ENCODE measurements at regions not wholly inside any gene's neighbourhood (a gene's known extent, or its start where the extent isn't known, plus 50 kb on each side); places are given as distances from the start of the nearest gene placed in this dataset.

- no peak for TF ChIP-seq CTCF (IDR thresholded peaks at IDR 0.05)
- no peak for TF ChIP-seq CEBPB (IDR thresholded peaks at IDR 0.05)
- TF ChIP-seq EP300 (IDR thresholded peaks at IDR 0.05) = no peak
- TF ChIP-seq ZC3H11A (IDR thresholded peaks at IDR 0.05) = no peak
- TF ChIP-seq REST (IDR thresholded peaks at IDR 0.05) = no peak
- no peak for TF ChIP-seq RNF2 (IDR thresholded peaks at IDR 0.05; ENCODE audit: borderline replicate concordance, low read depth)
- no peak for TF ChIP-seq SMC3 (IDR thresholded peaks at IDR 0.05)
- TF ChIP-seq CHD2 (IDR thresholded peaks at IDR 0.05; ENCODE audit: low read length, partially characterized antibody) = no peak
- TF ChIP-seq MAX (IDR thresholded peaks at IDR 0.05) = no peak
- TF ChIP-seq POLR2A (IDR thresholded peaks at IDR 0.05; ENCODE audit: low read length) = no peak
These were observed 271.2 kb upstream of the PRDM1 start for GRCh38 chr6:105814745-105815536.
